ENCODE measurements at regions not wholly inside any gene's neighbourhood (a gene's known extent, or its start where the extent isn't known, plus 50 kb on each side); places are given as distances from the start of the nearest gene placed in this dataset.

- Histone ChIP-seq H3K4me3 (no peak overlapping the region), H3K36me3 (no peaks in the 10 kb centered on the region), H3K27ac (no peak overlapping the region), H3K27me3 (no peaks in the 10 kb centered on the region), H3K4me2 (no peak overlapping the region), H3K9ac (no peak overlapping the region), H4K20me1 (no peaks in the 10 kb centered on the region), H3K4me1 (no peaks in the 10 kb centered on the region), H3K9me3 (no peaks in the 10 kb centered on the region)
- no peak for TF ChIP-seq Cebpa-rat (IDR thresholded peaks at IDR 0.05)
Observed at GRCh38 chr4:157997296-157997695, 175.5 kb downstream of the GASK1B start.

GRCh38 chr4:157996061-157997028 is 176.5 kb downstream of the GASK1B start:
- H3K36me3 ChIP-seq: no peaks in the 10 kb centered on the region
- TF ChIP-seq Cebpa-rat (IDR thresholded peaks at IDR 0.05): no peak
- H4K20me1 ChIP-seq: no peaks in the 10 kb centered on the region
- H3K4me2 ChIP-seq: no peak overlapping the region
- H3K4me1 ChIP-seq: no peaks in the 10 kb centered on the region
- H3K27ac ChIP-seq: no peak overlapping the region
- H3K27me3 ChIP-seq: no peaks in the 10 kb centered on the region
- no peak overlapping the region for H3K9ac ChIP-seq
- H3K4me3 ChIP-seq: no peak overlapping the region
- H3K9me3 ChIP-seq: no peaks in the 10 kb centered on the region

- no peaks in the 10 kb centered on the region for H3K27me3 ChIP-seq
- no peak overlapping the region for H3K27ac ChIP-seq
- no peak overlapping the region for H3K4me3 ChIP-seq
- no peak overlapping the region for H3K9ac ChIP-seq
- TF ChIP-seq Cebpa-rat (IDR thresholded peaks at IDR 0.05): no peak
- no peaks in the 10 kb centered on the region for H4K20me1 ChIP-seq
- no peaks in the 10 kb centered on the region for H3K36me3 ChIP-seq
- no peak overlapping the region for H3K4me2 ChIP-seq
- no peaks in the 10 kb centered on the region for H3K4me1 ChIP-seq
- H3K9me3 ChIP-seq: no peaks in the 10 kb centered on the region
Observed at GRCh38 chr4:157994863-157995262, 178.0 kb downstream of the GASK1B start.

GRCh38 chr4:157992948-157993839 is 179.6 kb downstream of the GASK1B start:
- H4K20me1 ChIP-seq: no peaks in the 10 kb centered on the region
- H3K4me3 ChIP-seq: no peak overlapping the region
- H3K36me3 ChIP-seq: no peaks in the 10 kb centered on the region
- no peak for TF ChIP-seq Cebpa-rat (IDR thresholded peaks at IDR 0.05)
- H3K27ac ChIP-seq: no peak overlapping the region
- H3K9ac ChIP-seq: no peak overlapping the region
- H3K9me3 ChIP-seq: no peaks in the 10 kb centered on the region
- no peaks in the 10 kb centered on the region for H3K4me1 ChIP-seq
- H3K27me3 ChIP-seq: no peaks in the 10 kb centered on the region
- H3K4me2 ChIP-seq: no peak overlapping the region

GRCh38 chr4:157992038-157992705 is 180.7 kb downstream of the GASK1B start:
- Histone ChIP-seq H3K36me3 (no peaks in the 10 kb centered on the region), H3K4me3 (no peak overlapping the region), H3K4me1 (no peaks in the 10 kb centered on the region), H3K27ac (no peak overlapping the region), H3K9me3 (no peaks in the 10 kb centered on the region), H4K20me1 (no peaks in the 10 kb centered on the region), H3K9ac (no peak overlapping the region), H3K4me2 (no peak overlapping the region), H3K27me3 (no peaks in the 10 kb centered on the region)
- TF ChIP-seq Cebpa-rat (IDR thresholded peaks at IDR 0.05): no peak

- no peaks in the 10 kb centered on the region for H3K4me1 ChIP-seq
- no peaks in the 10 kb centered on the region for H4K20me1 ChIP-seq
- TF ChIP-seq Cebpa-rat (IDR thresholded peaks at IDR 0.05): no peak
- H3K4me3 ChIP-seq: no peak overlapping the region
- H3K27ac ChIP-seq: no peak overlapping the region
- no peak overlapping the region for H3K4me2 ChIP-seq
- no peak overlapping the region for H3K9ac ChIP-seq
- H3K27me3 ChIP-seq: no peaks in the 10 kb centered on the region
- H3K9me3 ChIP-seq: no peaks in the 10 kb centered on the region
- no peaks in the 10 kb centered on the region for H3K36me3 ChIP-seq
Observed at GRCh38 chr4:157988641-157989040, 184.2 kb downstream of the GASK1B start.

- H3K27me3 ChIP-seq: no peaks in the 10 kb centered on the region
- H3K4me2 ChIP-seq: no peak overlapping the region
- H3K36me3 ChIP-seq: no peaks in the 10 kb centered on the region
- H3K9me3 ChIP-seq: no peaks in the 10 kb centered on the region
- no peak overlapping the region for H3K9ac ChIP-seq
- H3K4me1 ChIP-seq: no peaks in the 10 kb centered on the region
- H3K27ac ChIP-seq: no peak overlapping the region
- H3K4me3 ChIP-seq: no peak overlapping the region
- TF ChIP-seq Cebpa-rat (IDR thresholded peaks at IDR 0.05): no peak
- no peaks in the 10 kb centered on the region for H4K20me1 ChIP-seq
Observed at GRCh38 chr4:157984285-157984911, 188.4 kb downstream of the GASK1B start.

- Histone ChIP-seq H3K4me3 (no peak overlapping the region), H3K27ac (no peak overlapping the region), H3K27me3 (no peaks in the 10 kb centered on the region), H3K36me3 (no peaks in the 10 kb centered on the region), H3K4me1 (no peaks in the 10 kb centered on the region), H4K20me1 (no peaks in the 10 kb centered on the region), H3K9me3 (no peaks in the 10 kb centered on the region), H3K9ac (no peak overlapping the region), H3K4me2 (no peak overlapping the region)
- no peak for TF ChIP-seq Cebpa-rat (IDR thresholded peaks at IDR 0.05)
Observed at GRCh38 chr4:157983300-157983699, 189.5 kb downstream of the GASK1B start.

- no peaks in the 10 kb centered on the region for H3K27me3 ChIP-seq
- H3K9ac ChIP-seq: no peak overlapping the region
- H3K9me3 ChIP-seq: no peaks in the 10 kb centered on the region
- H3K36me3 ChIP-seq: no peaks in the 10 kb centered on the region
- H3K4me3 ChIP-seq: no peak overlapping the region
- H3K4me1 ChIP-seq: no peaks in the 10 kb centered on the region
- H3K4me2 ChIP-seq: no peak overlapping the region
- H3K27ac ChIP-seq: no peak overlapping the region
- no peaks in the 10 kb centered on the region for H4K20me1 ChIP-seq
- no peak for TF ChIP-seq Cebpa-rat (IDR thresholded peaks at IDR 0.05)
Observed at GRCh38 chr4:157980158-157980557, 192.7 kb downstream of the GASK1B start.
